Transverse colon (tissue), 4 donors: ENCODE measurements at regions not wholly inside any gene's neighbourhood (a gene's known extent, or its start where the extent isn't known, plus 50 kb on each side); places are given as distances from the start of the nearest gene placed in this dataset.

Source experiments
- DNase-seq: peaks from one replicate; pipeline ENCODE4 v3.0.0-alpha.2; 2019
- H3K27ac ChIP-seq, 4 donors: fragments of 200-600 bp; sonication (generic); 2 replicates each; pipeline ENCODE4 v1.5.1; 2016 to 2018; ENCODE audit warnings: inconsistent platforms in 4 of 4
- H3K27me3 ChIP-seq: fragments of 200-600 bp; sonication (generic); 2 replicates; pipeline ENCODE4 v1.5.1; 2017; ENCODE audit warnings: inconsistent platforms
- H3K36me3 ChIP-seq, 4 donors: fragments of 200-600 bp; sonication (generic); 2 replicates each; pipeline ENCODE4 v1.5.1; 2017 to 2019; ENCODE audit warnings: inconsistent platforms in 4 of 4
- H3K4me1 ChIP-seq, 4 donors: fragments of 200-600 bp; sonication (generic); 2 replicates each; pipeline ENCODE4 v1.5.1; 2017 to 2020; ENCODE audit warnings: inconsistent platforms in 4 of 4
- H3K4me3 ChIP-seq, 4 donors: fragments of 200-600 bp; sonication (generic); 1 replicate in 1 of 4; 2 replicates in 3 of 4; pipeline versions ENCODE4 v1.5.1 to v1.6.1; 2017 to 2019; ENCODE audit warnings: inconsistent platforms in 4 of 4
- H3K9me3 ChIP-seq, 2 donors: fragments of 200-600 bp; sonication (generic); 2 replicates each; pipeline ENCODE4 v1.5.1; 2017 to 2019; ENCODE audit warnings: inconsistent platforms in 2 of 2
- CTCF ChIP-seq, 5 experiments: fragments of 200-600 bp in 3 of 5; fragments of 450-650 bp in 2 of 5; sonication (generic) in 3 of 5; IDR thresholded peaks; 1 replicate in 2 of 5; 2 replicates in 3 of 5; pipeline ENCODE4 v1.5.1; 2016 to 2017; ENCODE audit warnings: antibody characterized with exemption in 5 of 5, inconsistent platforms in 3 of 5, mild to moderate bottlenecking in 2 of 5, moderate library complexity in 1 of 5
- EP300 ChIP-seq: sonication (generic); formaldehyde crosslinking; IDR thresholded peaks from one replicate; pipeline ENCODE4 v1.6.1; 2017; ENCODE audit warnings: antibody characterized with exemption, low read depth
- POLR2A ChIP-seq: fragments of 450-650 bp; IDR thresholded peaks from one replicate; pipeline ENCODE4 v1.6.1; 2016; ENCODE audit warnings: antibody characterized with exemption, mild to moderate bottlenecking, moderate library complexity
- POLR2AphosphoS5 ChIP-seq, 3 donors: sonication (generic); formaldehyde crosslinking; IDR thresholded peaks; one replicate each; pipeline ENCODE4 v1.6.1; 2016; ENCODE audit warnings: antibody characterized with exemption in 3 of 3
- whole genome bisulfite sequencing, 2 donors: methylation state at CpG; one replicate each; pipeline ENCODE4 v1.1.5; 2018; ENCODE audit warnings: low coverage in 1 of 2; 5-methylcytosine and 5-hydroxymethylcytosine counted together
- in situ Hi-C, 4 donors: fragments of 200-750 bp; cut with MboI; loops; one replicate each; pipeline versions ENCODE4 v1.15.0 to v1.15.1; 2017; ENCODE audit warnings: low sequenced_read_pairs in 3 of 4, low pct_ligation_motif_present in 1 of 4, low pct_unique_long_range_greater_than_20kb in 1 of 4
- intact Hi-C: fragments of 100-400 bp; cut with DNase I; formaldehyde crosslinking; loops from one replicate; pipeline ENCODE4 v1.15.1; 2023; ENCODE audit warnings: low total_unique reads

DNA sequence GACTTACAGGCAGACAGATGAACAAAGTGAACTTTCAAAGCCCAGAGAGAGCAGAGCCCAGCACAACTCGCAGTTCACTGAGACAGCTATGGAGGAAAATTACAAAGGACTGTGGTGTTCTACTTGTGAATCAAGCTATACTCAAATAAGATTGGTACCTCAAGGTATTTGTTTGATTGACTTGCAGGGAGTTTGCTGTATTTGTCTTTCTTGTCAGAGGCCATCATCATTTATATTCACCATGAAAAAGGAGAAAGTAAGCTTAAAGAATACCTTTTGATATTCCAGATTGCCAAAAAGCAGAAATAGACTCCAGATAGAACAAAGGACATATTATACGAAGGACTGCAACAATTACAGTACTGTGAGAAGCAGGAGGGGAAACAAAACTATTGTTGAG is 1047.9 kb downstream of the RPA4 start:
- H3K4me1 ChIP-seq, result no peaks in the 10 kb centered on the region
- no peaks in the 10 kb centered on the region for H3K36me3 ChIP-seq
- TF ChIP-seq POLR2AphosphoS5 (IDR thresholded peaks at IDR 0.05) (no peak), EP300 (no peak), POLR2A (no peak), CTCF (IDR thresholded peaks at IDR 0.05) (no peak)
- no peak overlapping the region for H3K4me3 ChIP-seq
- intact Hi-C loops, result no loop called here
- in situ Hi-C loops, result no loop called here
- DNase-seq, result no peak
- no peak overlapping the region for H3K27ac ChIP-seq
- no peaks in the 10 kb centered on the region for H3K9me3 ChIP-seq
- no peaks in the 10 kb centered on the region for H3K27me3 ChIP-seq
- 67% methylated on average over 2 of the region's 2 CpGs; no CpG with 5 or more reads in 1 of the 2 donors for WGBS, 2 donors

DNA sequence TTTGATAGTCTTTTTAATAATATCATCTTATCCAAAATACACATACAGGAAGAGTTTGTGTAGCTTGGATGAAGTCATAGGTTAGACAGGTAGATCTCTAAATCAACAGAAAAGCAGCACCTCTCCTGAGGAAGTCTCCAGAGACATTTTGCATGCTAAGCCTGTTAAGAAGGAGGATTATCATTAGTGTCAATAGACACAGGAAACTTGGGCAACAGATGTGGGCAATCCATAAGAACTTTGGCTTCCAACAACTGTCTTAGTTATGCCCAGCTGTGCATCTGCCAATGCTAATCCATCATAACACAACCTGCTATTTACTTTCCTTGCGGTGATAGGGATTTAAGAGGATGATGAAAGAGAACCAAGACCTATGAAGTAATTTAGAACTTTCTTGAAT is 1052.6 kb downstream of the RPA4 start:
- TF ChIP-seq CTCF (IDR thresholded peaks at IDR 0.05) (no peak), POLR2A (no peak), EP300 (no peak), POLR2AphosphoS5 (IDR thresholded peaks at IDR 0.05) (no peak)
- H3K36me3 ChIP-seq, result no peaks in the 10 kb centered on the region
- WGBS, 2 donors, result 60 to 82% methylated on average over 1 of the region's 1 CpG
- no peaks in the 10 kb centered on the region for H3K27me3 ChIP-seq
- DNase-seq, result no peak
- H3K27ac ChIP-seq, result no peak overlapping the region
- no peaks in the 10 kb centered on the region for H3K4me1 ChIP-seq
- no peaks in the 10 kb centered on the region for H3K9me3 ChIP-seq
- in situ Hi-C loops (no loop called here), intact Hi-C loops (no loop called here)
- no peak overlapping the region for H3K4me3 ChIP-seq

GRCh38 chrX:97938706-97939105 is 1055.0 kb downstream of the RPA4 start:
- no peak for DNase-seq
- in situ Hi-C loops (no loop called here), intact Hi-C loops (no loop called here)
- H3K4me1 ChIP-seq, result no peaks in the 10 kb centered on the region
- H3K9me3 ChIP-seq, result no peaks in the 10 kb centered on the region
- no peak overlapping the region for H3K27ac ChIP-seq
- H3K4me3 ChIP-seq, result no peak overlapping the region
- no peaks in the 10 kb centered on the region for H3K36me3 ChIP-seq
- 43 to 64% methylated on average over 1 of the region's 1 CpG for WGBS, 2 donors
- TF ChIP-seq POLR2A, result no peak
- no peak for TF ChIP-seq CTCF (IDR thresholded peaks at IDR 0.05)
- no peak for TF ChIP-seq POLR2AphosphoS5 (IDR thresholded peaks at IDR 0.05)
- TF ChIP-seq EP300, result no peak
- no peaks in the 10 kb centered on the region for H3K27me3 ChIP-seq

DNA sequence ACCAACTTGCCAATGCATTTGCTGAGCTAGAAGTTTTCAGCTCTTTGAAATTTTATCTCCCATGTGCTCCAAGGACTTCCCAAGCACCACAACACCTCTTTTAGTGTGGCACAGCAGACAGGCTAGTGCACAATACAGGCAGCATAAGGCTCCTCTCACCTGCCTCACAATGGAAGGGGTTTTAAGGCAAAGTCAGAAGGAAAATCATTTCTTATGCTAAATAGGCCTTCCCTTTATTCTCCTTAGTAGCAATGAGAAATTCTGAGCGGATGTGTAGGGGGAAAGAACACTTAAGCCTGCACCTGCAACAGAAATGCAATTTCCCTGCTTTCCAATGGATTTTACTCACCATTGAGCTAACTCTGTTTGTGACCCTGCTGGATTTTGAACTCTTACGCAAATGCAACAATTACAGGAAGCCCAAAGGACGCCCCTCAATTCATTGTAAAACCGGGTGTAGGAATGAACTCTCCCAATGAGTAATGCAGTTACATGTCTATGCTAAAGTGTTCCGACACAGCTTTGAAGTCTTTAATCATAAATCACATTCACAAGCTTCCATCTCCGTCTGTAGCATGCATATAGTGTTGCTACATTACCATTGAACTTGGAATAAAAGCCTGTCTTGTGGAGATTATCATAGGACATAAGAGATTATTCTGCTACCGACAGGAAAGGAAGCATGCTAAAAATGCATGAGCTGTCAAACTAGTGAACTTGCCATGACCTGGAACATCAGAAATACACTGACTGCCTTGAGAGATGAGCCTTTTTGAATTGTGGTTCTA is 1084.9 kb downstream of the RPA4 start:
- Histone ChIP-seq H3K27me3 (no peaks in the 10 kb centered on the region), H3K9me3 (no peaks in the 10 kb centered on the region), H3K4me1 (no peaks in the 10 kb centered on the region), H3K4me3 (no peak overlapping the region), H3K27ac (no peak overlapping the region), H3K36me3 (no peaks in the 10 kb centered on the region)
- intact Hi-C loops, result no loop called here
- in situ Hi-C loops, result no loop called here
- WGBS, 2 donors, result 59% methylated on average over 7 of the region's 7 CpGs; no CpG with 5 or more reads in 1 of the 2 donors
- DNase-seq, result no peak
- TF ChIP-seq POLR2A (no peak), EP300 (no peak), POLR2AphosphoS5 (IDR thresholded peaks at IDR 0.05) (no peak), CTCF (IDR thresholded peaks at IDR 0.05) (no peak)
